ENCODE measurements at regions not wholly inside any gene's neighbourhood (a gene's known extent, or its start where the extent isn't known, plus 50 kb on each side); places are given as distances from the start of the nearest gene placed in this dataset.

GRCh38 chr12:71057330-71057729, 100.5 kb downstream of the TSPAN8 start:
- TF ChIP-seq POLR2AphosphoS5 (IDR thresholded peaks at IDR 0.05) (no peak), EZH2 (IDR thresholded peaks at IDR 0.05; ENCODE audit: borderline replicate concordance, insufficient read depth, low read length, poor library complexity, severe bottlenecking) (no peak), SMC3 (conservative IDR thresholded peaks at IDR 0.05; ENCODE audit: poor library complexity) (no peak), TAF1 (IDR thresholded peaks at IDR 0.05; ENCODE audit: low read depth) (no peak), EP300 (conservative IDR thresholded peaks at IDR 0.05; ENCODE audit: poor library complexity, severe bottlenecking) (no peak)
- TF ChIP-seq, protein P1, sequence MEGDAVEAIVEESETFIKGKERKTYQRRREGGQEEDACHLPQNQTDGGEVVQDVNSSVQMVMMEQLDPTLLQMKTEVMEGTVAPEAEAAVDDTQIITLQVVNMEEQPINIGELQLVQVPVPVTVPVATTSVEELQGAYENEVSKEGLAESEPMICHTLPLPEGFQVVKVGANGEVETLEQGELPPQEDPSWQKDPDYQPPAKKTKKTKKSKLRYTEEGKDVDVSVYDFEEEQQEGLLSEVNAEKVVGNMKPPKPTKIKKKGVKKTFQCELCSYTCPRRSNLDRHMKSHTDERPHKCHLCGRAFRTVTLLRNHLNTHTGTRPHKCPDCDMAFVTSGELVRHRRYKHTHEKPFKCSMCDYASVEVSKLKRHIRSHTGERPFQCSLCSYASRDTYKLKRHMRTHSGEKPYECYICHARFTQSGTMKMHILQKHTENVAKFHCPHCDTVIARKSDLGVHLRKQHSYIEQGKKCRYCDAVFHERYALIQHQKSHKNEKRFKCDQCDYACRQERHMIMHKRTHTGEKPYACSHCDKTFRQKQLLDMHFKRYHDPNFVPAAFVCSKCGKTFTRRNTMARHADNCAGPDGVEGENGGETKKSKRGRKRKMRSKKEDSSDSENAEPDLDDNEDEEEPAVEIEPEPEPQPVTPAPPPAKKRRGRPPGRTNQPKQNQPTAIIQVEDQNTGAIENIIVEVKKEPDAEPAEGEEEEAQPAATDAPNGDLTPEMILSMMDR (IDR thresholded peaks at IDR 0.05; ENCODE audit: poor library complexity, severe bottlenecking): no peak
